Endodermal cell (in vitro differentiated cells): ENCODE measurements at regions not wholly inside any gene's neighbourhood (a gene's known extent, or its start where the extent isn't known, plus 50 kb on each side); places are given as distances from the start of the nearest gene placed in this dataset.

Experiments
- DNase-seq: peaks from one replicate; pipeline ENCODE4 v3.0.0-alpha.2; 2017
- H3K27ac ChIP-seq: 2 replicates; pipeline ENCODE4 v1.5.1; 2013; ENCODE audit warnings: mild to moderate bottlenecking, low read depth, low read length, moderate library complexity
- H3K27me3 ChIP-seq: 2 replicates; pipeline ENCODE4 v1.6.1; 2013; ENCODE audit warnings: mild to moderate bottlenecking, low read length, moderate library complexity; ENCODE audit not compliant: insufficient read depth, control insufficient read depth, poor library complexity, severe bottlenecking
- H3K36me3 ChIP-seq: 2 replicates; pipeline ENCODE4 v1.7.0; 2013; ENCODE audit warnings: mild to moderate bottlenecking, low read length, moderate library complexity; ENCODE audit not compliant: control insufficient read depth, insufficient read depth
- H3K4me1 ChIP-seq: one replicate; pipeline ENCODE4 v1.7.0; 2013; ENCODE audit warnings: low read length; ENCODE audit not compliant: control insufficient read depth, insufficient read depth
- H3K4me3 ChIP-seq: 2 replicates; pipeline ENCODE4 v1.5.1; 2013; ENCODE audit warnings: mild to moderate bottlenecking, low read length, moderate library complexity
- H3K9ac ChIP-seq: 2 replicates; pipeline ENCODE4 v1.6.1; 2013; ENCODE audit warnings: mild to moderate bottlenecking, low read length, moderate library complexity; ENCODE audit not compliant: poor library complexity, severe bottlenecking; ENCODE audit errors: extremely low read depth
- H3K9me3 ChIP-seq: 2 replicates; pipeline ENCODE4 v1.6.1; 2013; ENCODE audit warnings: mild to moderate bottlenecking, low read length, moderate library complexity; ENCODE audit not compliant: control insufficient read depth
- H3K27ac Mint-ChIP-seq: 2 replicates; pipeline ENCODE4 v1.8.0; 2020; ENCODE audit warnings: mixed read lengths
- H3K27me3 Mint-ChIP-seq: 2 replicates; pipeline ENCODE4 v1.8.0; 2021; ENCODE audit warnings: mild to moderate bottlenecking, mixed read lengths; ENCODE audit not compliant: insufficient read depth
- H3K36me3 Mint-ChIP-seq: 2 replicates; pipeline ENCODE4 v1.8.0; 2020; ENCODE audit warnings: low read depth, mixed read lengths
- H3K4me1 Mint-ChIP-seq: 2 replicates; pipeline ENCODE4 v1.8.0; 2020; ENCODE audit warnings: mixed read lengths
- H3K4me3 Mint-ChIP-seq: 2 replicates; pipeline ENCODE4 v1.8.0; 2020; ENCODE audit warnings: mild to moderate bottlenecking, moderate library complexity, mixed read lengths
- H3K9me3 Mint-ChIP-seq: 2 replicates; pipeline ENCODE4 v1.8.0; 2020; ENCODE audit warnings: mild to moderate bottlenecking, mixed read lengths
- WGBS, 2 experiments: methylation state at CpG; one replicate each; pipeline versions ENCODE4 v1.1.5 to v1.1.7; 2013; ENCODE audit warnings: missing lambda C conversion rate in 2 of 2, mixed read lengths in 1 of 2; ENCODE audit not compliant: insufficient coverage in 1 of 2, insufficient read length in 1 of 2; 5-methylcytosine and 5-hydroxymethylcytosine counted together
- TF ChIP-seq, protein P1 (sequence below): fragments of 200-600 bp; sonication (generic); conservative IDR thresholded peaks from 2 replicates; pipeline ENCODE4 v1.5.0; 2021; ENCODE audit warnings: antibody characterized with exemption, mild to moderate bottlenecking

DNA sequence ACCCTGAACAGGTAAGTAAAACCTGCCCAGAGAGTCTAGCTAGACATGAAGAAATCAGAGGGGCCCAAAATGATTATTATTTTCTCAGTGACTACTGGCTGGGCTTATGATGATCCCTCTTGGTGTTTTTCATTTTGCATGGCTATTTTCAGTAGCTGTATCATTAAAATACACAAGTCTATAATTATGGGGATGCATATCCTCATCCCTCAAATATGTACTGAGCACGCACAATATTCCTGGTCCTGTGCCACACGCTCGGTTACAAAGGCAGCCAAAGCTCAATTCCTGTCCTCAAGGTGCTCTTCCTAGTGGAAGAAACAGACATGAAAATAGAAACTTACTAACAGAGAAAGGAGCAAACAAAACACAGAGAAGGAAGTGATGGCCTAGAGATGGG lies 180.0 kb downstream of the DAD1 start:
- Mint-ChIP-seq H3K36me3 (no peaks in the 10 kb centered on the region), H3K4me3 (no peak overlapping the region), H3K4me1 (peaks cover 9% of the 10 kb centered on the region), H3K27me3 (no peaks in the 10 kb centered on the region), H3K9me3 (no peaks in the 10 kb centered on the region), H3K27ac (no peak overlapping the region)
- no peaks in the 10 kb centered on the region for H3K36me3 ChIP-seq
- WGBS, 2 experiments = 93 to 96% methylated on average over 3 of the region's 3 CpGs
- H3K9me3 ChIP-seq = no peaks in the 10 kb centered on the region
- DNase-seq = no peak
- H3K27me3 ChIP-seq = no peaks in the 10 kb centered on the region
- no peak overlapping the region for H3K4me3 ChIP-seq
- H3K4me1 ChIP-seq = no peaks in the 10 kb centered on the region
- TF ChIP-seq, protein P1, sequence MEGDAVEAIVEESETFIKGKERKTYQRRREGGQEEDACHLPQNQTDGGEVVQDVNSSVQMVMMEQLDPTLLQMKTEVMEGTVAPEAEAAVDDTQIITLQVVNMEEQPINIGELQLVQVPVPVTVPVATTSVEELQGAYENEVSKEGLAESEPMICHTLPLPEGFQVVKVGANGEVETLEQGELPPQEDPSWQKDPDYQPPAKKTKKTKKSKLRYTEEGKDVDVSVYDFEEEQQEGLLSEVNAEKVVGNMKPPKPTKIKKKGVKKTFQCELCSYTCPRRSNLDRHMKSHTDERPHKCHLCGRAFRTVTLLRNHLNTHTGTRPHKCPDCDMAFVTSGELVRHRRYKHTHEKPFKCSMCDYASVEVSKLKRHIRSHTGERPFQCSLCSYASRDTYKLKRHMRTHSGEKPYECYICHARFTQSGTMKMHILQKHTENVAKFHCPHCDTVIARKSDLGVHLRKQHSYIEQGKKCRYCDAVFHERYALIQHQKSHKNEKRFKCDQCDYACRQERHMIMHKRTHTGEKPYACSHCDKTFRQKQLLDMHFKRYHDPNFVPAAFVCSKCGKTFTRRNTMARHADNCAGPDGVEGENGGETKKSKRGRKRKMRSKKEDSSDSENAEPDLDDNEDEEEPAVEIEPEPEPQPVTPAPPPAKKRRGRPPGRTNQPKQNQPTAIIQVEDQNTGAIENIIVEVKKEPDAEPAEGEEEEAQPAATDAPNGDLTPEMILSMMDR = no peak
- no peak overlapping the region for H3K27ac ChIP-seq
- H3K9ac ChIP-seq = no peak overlapping the region

DNA sequence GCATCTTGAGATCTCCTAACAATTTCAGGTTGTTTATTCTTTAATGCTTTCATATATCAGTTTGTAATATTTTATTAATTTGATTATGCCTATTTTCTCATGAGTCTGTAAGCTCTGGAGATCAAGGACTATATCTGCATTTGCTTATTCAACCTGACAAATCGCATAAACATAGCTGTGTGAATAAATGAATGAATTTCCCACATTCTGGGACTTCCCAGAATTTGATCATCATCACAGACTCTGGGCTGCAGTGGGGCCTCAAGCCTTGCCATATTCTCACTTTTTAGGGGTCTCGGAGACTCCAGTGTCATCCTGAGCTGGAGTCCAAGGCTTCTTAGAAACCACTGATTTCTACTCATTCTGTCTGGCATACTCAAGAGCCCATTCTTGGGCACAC lies 180.5 kb downstream of the DAD1 start:
- TF ChIP-seq, protein P1 = no peak
- H3K4me3 ChIP-seq = no peak overlapping the region
- 89 to 100% methylated on average over 2 of the region's 2 CpGs for WGBS, 2 experiments
- Mint-ChIP-seq H3K4me3 (no peak overlapping the region), H3K27ac (no peak overlapping the region), H3K9me3 (no peaks in the 10 kb centered on the region), H3K27me3 (no peaks in the 10 kb centered on the region), H3K36me3 (no peaks in the 10 kb centered on the region), H3K4me1 (peaks cover 11% of the 10 kb centered on the region)
- no peak overlapping the region for H3K27ac ChIP-seq
- no peak for DNase-seq
- H3K27me3 ChIP-seq = no peaks in the 10 kb centered on the region
- H3K9ac ChIP-seq = no peak overlapping the region
- no peaks in the 10 kb centered on the region for H3K4me1 ChIP-seq
- no peaks in the 10 kb centered on the region for H3K36me3 ChIP-seq
- H3K9me3 ChIP-seq = no peaks in the 10 kb centered on the region

DNA sequence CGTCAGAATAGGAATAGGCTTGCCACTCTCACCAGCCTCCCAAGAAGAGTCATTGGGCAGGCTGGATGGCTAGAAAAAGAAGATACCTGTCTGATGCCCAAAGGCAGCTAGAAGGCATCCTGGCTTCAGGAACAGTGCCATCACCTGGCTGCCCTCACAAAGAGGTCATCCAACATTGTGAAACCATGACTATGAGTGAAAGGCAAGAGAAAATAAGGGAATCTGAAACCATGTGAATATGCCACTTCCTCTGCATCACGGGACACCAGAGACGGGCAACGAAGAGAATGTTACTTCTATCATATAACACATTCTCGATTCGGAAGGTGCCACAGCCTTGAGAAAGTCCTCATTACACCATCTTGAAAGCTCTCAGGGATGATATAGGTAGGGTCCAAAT lies 182.0 kb downstream of the DAD1 start:
- Histone ChIP-seq H3K27me3 (no peaks in the 10 kb centered on the region), H3K9me3 (no peaks in the 10 kb centered on the region), H3K36me3 (no peaks in the 10 kb centered on the region), H3K4me3 (no peak overlapping the region), H3K4me1 (peaks cover 5% of the 10 kb centered on the region), H3K27ac (no peak overlapping the region), H3K9ac (no peak overlapping the region)
- H3K4me3 Mint-ChIP-seq = no peak overlapping the region
- H3K4me1 Mint-ChIP-seq = peaks cover 18% of the 10 kb centered on the region
- no peaks in the 10 kb centered on the region for H3K27me3 Mint-ChIP-seq
- H3K36me3 Mint-ChIP-seq = no peaks in the 10 kb centered on the region
- 93 to 100% methylated on average over 2 to 6 of the region's 6 CpGs for WGBS, 2 experiments
- TF ChIP-seq, protein P1 = no peak
- H3K27ac Mint-ChIP-seq = no peak overlapping the region
- DNase-seq = no peak
- no peaks in the 10 kb centered on the region for H3K9me3 Mint-ChIP-seq
